ENCODE measurements at regions not wholly inside any gene's neighbourhood (a gene's known extent, or its start where the extent isn't known, plus 50 kb on each side); places are given as distances from the start of the nearest gene placed in this dataset.

DNA sequence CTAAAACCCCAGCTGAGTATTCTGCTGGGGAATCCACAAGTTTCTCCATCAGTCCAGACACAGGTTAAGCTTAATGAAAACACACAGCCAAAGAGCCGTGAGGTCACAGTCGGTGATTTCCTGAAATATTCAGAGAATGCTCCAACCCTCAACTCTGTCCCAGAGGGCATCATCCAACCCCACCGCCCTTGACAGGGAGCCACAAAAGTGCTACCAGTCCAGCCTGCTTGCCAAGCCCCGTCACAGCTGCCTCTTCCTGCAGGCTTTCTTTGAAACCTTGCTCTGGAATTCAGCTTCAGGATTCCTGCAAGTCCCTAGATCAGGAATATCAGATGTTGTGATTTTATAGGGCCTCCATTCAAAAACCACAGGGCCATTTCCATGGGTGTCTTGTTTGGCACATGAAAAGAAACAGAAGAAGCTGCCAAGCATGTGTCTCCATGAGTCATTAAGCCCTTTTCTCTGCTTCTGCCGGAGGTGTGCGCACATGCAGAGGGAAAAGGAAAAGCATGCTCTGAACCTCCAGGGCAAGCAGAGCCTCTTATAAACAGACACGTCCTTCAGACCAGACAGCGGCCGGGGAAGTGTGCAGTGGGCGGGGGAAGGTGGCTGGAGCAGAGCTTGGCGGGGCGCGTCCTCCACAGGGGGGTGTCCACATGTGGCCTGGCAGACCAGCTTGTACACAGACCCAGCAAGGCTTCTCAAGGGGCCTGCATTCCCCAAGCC is 164.7 kb downstream of the KATNAL1 start:
- Histone ChIP-seq H3K79me2 (ENCODE audit: insufficient read depth, low read length) (no peaks in the 10 kb centered on the region), H4K20me1 (ENCODE audit: insufficient read depth, low read length) (no peaks in the 10 kb centered on the region), H3K4me1 (ENCODE audit: insufficient read depth, low read length) (peaks cover 31% of the 10 kb centered on the region), H3K36me3 (ENCODE audit: insufficient read depth, low read length) (no peaks in the 10 kb centered on the region), H2AFZ (ENCODE audit: low read length) (peak overlapping the region; percentile 2), H3K4me3 (ENCODE audit: insufficient read depth, low read length) (peak overlapping the region; percentile 15), H3K27me3 (ENCODE audit: insufficient read depth, low read length) (no peaks in the 10 kb centered on the region), H3K4me2 (ENCODE audit: insufficient read depth, low read length) (peak overlapping the region; percentile 50), H3K27ac (ENCODE audit: low read depth, low read length) (peak overlapping the region; percentile 69), H3K9me3 (ENCODE audit: low read depth, low read length) (no peaks in the 10 kb centered on the region)
- TF ChIP-seq, protein P1, sequence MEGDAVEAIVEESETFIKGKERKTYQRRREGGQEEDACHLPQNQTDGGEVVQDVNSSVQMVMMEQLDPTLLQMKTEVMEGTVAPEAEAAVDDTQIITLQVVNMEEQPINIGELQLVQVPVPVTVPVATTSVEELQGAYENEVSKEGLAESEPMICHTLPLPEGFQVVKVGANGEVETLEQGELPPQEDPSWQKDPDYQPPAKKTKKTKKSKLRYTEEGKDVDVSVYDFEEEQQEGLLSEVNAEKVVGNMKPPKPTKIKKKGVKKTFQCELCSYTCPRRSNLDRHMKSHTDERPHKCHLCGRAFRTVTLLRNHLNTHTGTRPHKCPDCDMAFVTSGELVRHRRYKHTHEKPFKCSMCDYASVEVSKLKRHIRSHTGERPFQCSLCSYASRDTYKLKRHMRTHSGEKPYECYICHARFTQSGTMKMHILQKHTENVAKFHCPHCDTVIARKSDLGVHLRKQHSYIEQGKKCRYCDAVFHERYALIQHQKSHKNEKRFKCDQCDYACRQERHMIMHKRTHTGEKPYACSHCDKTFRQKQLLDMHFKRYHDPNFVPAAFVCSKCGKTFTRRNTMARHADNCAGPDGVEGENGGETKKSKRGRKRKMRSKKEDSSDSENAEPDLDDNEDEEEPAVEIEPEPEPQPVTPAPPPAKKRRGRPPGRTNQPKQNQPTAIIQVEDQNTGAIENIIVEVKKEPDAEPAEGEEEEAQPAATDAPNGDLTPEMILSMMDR (IDR thresholded peaks at IDR 0.05; ENCODE audit: extremely low read depth, low read depth, low read length), result no peak
- DNase-seq (ENCODE audit: insufficient read length, low spot score, missing footprints), result peak; percentile 93

DNA sequence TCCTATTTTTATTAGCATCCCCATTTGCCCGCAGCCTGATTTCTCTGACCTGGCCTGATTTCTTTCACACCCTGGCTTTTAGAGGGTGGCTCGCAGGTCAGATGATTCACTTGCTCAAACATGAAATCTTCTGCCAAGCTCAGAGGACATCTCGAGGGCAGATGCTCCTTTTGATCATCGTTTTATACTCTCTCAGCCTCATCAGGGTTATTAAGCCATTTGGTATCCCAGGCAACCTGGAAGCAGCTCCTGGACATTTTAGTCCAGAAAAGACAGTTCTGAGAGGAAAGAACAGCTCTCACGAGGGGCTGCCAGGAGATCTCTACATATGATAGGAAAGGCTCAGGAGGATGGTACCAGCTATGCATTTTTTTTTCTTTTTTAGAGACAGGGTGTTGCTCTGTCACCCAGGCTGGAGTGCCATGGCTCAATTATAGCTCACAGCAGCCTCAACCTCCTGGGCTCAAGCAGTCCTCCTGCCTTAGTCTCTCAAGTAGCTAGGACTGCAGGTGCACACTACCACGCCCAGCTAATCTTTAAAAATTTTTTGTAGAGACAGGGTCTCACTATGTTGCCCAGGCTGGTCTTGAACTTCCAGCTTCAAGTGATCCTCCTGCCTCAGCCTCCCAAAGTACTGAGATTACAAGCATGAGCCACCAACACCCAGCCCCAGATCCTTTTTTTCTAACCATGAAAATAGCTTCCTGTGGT is 165.4 kb downstream of the KATNAL1 start:
- Histone ChIP-seq H3K27ac (ENCODE audit: low read depth, low read length) (peak overlapping the region; percentile 69), H3K9me3 (ENCODE audit: low read depth, low read length) (no peaks in the 10 kb centered on the region), H3K27me3 (ENCODE audit: insufficient read depth, low read length) (no peaks in the 10 kb centered on the region), H3K36me3 (ENCODE audit: insufficient read depth, low read length) (no peaks in the 10 kb centered on the region), H4K20me1 (ENCODE audit: insufficient read depth, low read length) (no peaks in the 10 kb centered on the region), H2AFZ (ENCODE audit: low read length) (no peak overlapping the region), H3K4me3 (ENCODE audit: insufficient read depth, low read length) (no peak overlapping the region), H3K4me1 (ENCODE audit: insufficient read depth, low read length) (peaks cover 34% of the 10 kb centered on the region), H3K4me2 (ENCODE audit: insufficient read depth, low read length) (peak overlapping the region; percentile 50), H3K79me2 (ENCODE audit: insufficient read depth, low read length) (no peaks in the 10 kb centered on the region)
- DNase-seq (ENCODE audit: insufficient read length, low spot score, missing footprints), result peak; percentile 74
- TF ChIP-seq, protein P1 (IDR thresholded peaks at IDR 0.05; ENCODE audit: extremely low read depth, low read depth, low read length), result no peak

DNA sequence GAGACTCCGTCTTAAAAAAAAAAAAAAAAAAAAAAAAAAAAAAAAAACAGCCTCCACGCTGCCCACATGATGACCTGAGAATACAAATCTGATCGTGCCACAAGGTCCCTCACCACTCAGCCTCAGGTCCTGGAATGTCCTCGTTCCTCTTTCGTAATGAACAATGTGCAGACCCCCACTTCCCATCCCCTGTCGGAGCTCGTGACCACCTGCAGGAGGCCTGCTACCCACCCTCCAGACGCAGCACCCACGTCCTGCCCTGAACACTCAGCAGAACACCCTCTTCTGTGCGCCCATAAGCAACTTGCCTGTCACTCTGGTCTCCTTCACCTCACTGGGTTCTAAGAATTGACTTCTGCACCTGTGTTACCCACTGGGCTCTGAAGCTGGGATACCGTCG is 166.4 kb downstream of the KATNAL1 start:
- H3K4me1 ChIP-seq (ENCODE audit: insufficient read depth, low read length), result peaks cover 34% of the 10 kb centered on the region
- H4K20me1 ChIP-seq (ENCODE audit: insufficient read depth, low read length), result no peaks in the 10 kb centered on the region
- no peak for DNase-seq (ENCODE audit: insufficient read length, low spot score, missing footprints)
- H3K4me2 ChIP-seq (ENCODE audit: insufficient read depth, low read length), result no peak overlapping the region
- TF ChIP-seq, protein P1 (IDR thresholded peaks at IDR 0.05; ENCODE audit: extremely low read depth, low read depth, low read length), result no peak
- no peaks in the 10 kb centered on the region for H3K79me2 ChIP-seq (ENCODE audit: insufficient read depth, low read length)
- H3K36me3 ChIP-seq (ENCODE audit: insufficient read depth, low read length), result no peaks in the 10 kb centered on the region
- no peak overlapping the region for H2AFZ ChIP-seq (ENCODE audit: low read length)
- H3K27ac ChIP-seq (ENCODE audit: low read depth, low read length), result no peak overlapping the region
- no peaks in the 10 kb centered on the region for H3K9me3 ChIP-seq (ENCODE audit: low read depth, low read length)
- no peak overlapping the region for H3K4me3 ChIP-seq (ENCODE audit: insufficient read depth, low read length)
- no peaks in the 10 kb centered on the region for H3K27me3 ChIP-seq (ENCODE audit: insufficient read depth, low read length)

DNA sequence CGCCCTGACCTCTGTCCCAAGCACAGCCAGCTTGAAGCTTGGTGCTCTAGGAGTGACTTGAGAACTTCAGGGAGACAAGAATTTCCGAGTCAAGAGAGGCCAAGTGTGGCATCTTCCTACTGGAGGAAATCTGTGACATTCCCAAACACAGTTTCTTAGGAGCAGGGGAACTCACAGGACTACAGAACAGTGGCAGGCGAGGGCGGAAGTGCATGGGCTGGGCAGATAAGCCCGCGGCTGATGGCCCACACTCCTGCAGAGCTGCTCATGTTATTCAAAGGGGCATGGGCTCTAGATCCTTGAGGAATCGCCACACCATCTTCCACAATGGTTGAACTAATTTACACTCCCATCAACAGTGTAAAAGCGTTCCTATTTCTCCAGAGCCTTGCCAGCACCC is 168.8 kb downstream of the KATNAL1 start:
- no peaks in the 10 kb centered on the region for H4K20me1 ChIP-seq (ENCODE audit: insufficient read depth, low read length)
- no peaks in the 10 kb centered on the region for H3K79me2 ChIP-seq (ENCODE audit: insufficient read depth, low read length)
- no peaks in the 10 kb centered on the region for H3K36me3 ChIP-seq (ENCODE audit: insufficient read depth, low read length)
- no peak for DNase-seq (ENCODE audit: insufficient read length, low spot score, missing footprints)
- peaks cover 43% of the 10 kb centered on the region for H3K4me1 ChIP-seq (ENCODE audit: insufficient read depth, low read length)
- H3K4me3 ChIP-seq (ENCODE audit: insufficient read depth, low read length), result no peak overlapping the region
- no peak overlapping the region for H2AFZ ChIP-seq (ENCODE audit: low read length)
- H3K27ac ChIP-seq (ENCODE audit: low read depth, low read length), result peak overlapping the region; percentile 6
- no peaks in the 10 kb centered on the region for H3K27me3 ChIP-seq (ENCODE audit: insufficient read depth, low read length)
- TF ChIP-seq, protein P1 (IDR thresholded peaks at IDR 0.05; ENCODE audit: extremely low read depth, low read depth, low read length), result no peak
- H3K4me2 ChIP-seq (ENCODE audit: insufficient read depth, low read length), result no peak overlapping the region
- H3K9me3 ChIP-seq (ENCODE audit: low read depth, low read length), result no peaks in the 10 kb centered on the region
